Esophagus muscularis mucosa (tissue), 3 donors: ENCODE measurements at regions not wholly inside any gene's neighbourhood (a gene's known extent, or its start where the extent isn't known, plus 50 kb on each side); places are given as distances from the start of the nearest gene placed in this dataset.
"Not testable (repeated sequence)": the region's sequence is repeated elsewhere in the genome, so short reads cannot be mapped to it uniquely, and the experiment has no call there.

Experiments used
- EP300 ChIP-seq: sonication (generic); formaldehyde crosslinking; IDR thresholded peaks from one replicate; pipeline ENCODE4 v1.6.1; 2017; ENCODE audit warnings: antibody characterized with exemption
- TF ChIP-seq, protein P1 (sequence below), 3 experiments: fragments of 200-600 bp in 2 of 3; fragments of 450-650 bp in 1 of 3; sonication (generic) in 2 of 3; IDR thresholded peaks; one replicate each; pipeline ENCODE4 v1.5.1; 2017 to 2019; ENCODE audit warnings: antibody characterized with exemption in 3 of 3, mild to moderate bottlenecking in 2 of 3, moderate library complexity in 1 of 3

DNA sequence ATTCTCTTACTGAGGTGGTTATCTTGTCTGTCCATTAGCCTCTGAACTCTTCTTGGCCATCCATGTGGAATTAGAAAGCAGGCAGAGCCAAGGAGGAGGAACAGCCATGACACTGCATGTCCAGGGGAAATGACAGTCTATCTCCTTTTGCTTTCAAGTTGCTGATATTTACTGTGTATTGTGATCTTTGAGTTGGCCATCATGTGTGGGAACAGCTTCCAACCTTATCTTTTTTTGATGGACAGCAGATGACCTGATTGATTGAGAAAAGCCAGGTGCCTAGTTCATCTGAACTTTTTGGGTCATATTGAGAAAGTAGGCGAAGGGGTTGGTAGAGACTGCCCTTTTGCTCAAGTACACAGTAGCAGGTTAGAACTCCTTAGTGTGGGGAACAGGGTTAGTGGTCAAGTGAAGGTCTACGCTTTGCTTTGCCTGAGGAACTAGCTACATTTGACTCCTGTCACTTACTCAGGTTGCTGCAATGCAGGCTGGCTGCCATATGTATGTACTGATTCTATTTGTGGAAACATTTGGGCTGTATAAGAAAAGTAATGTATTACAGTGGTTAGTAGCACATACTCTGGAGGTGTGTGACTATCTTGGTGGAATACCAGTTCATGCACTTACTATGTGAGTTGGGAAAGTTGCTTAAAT is 64.7 kb upstream of the NUTM2F start:
- TF ChIP-seq, protein P1, sequence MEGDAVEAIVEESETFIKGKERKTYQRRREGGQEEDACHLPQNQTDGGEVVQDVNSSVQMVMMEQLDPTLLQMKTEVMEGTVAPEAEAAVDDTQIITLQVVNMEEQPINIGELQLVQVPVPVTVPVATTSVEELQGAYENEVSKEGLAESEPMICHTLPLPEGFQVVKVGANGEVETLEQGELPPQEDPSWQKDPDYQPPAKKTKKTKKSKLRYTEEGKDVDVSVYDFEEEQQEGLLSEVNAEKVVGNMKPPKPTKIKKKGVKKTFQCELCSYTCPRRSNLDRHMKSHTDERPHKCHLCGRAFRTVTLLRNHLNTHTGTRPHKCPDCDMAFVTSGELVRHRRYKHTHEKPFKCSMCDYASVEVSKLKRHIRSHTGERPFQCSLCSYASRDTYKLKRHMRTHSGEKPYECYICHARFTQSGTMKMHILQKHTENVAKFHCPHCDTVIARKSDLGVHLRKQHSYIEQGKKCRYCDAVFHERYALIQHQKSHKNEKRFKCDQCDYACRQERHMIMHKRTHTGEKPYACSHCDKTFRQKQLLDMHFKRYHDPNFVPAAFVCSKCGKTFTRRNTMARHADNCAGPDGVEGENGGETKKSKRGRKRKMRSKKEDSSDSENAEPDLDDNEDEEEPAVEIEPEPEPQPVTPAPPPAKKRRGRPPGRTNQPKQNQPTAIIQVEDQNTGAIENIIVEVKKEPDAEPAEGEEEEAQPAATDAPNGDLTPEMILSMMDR (IDR thresholded peaks at IDR 0.05): not testable (repeated sequence)
- TF ChIP-seq EP300: not testable (repeated sequence)
